Globus pallidus (tissue), 1 donor: ENCODE measurements at regions not wholly inside any gene's neighbourhood (a gene's known extent, or its start where the extent isn't known, plus 50 kb on each side); places are given as distances from the start of the nearest gene placed in this dataset.

Experiments
- DNase-seq: peaks from one replicate; pipeline ENCODE4 v3.0.0-alpha.2; 2015; ENCODE audit warnings: low spot score

GRCh38 chr6:115720900-115721299 lies 339.8 kb downstream of the FRK start:
- no peak for DNase-seq

DNA sequence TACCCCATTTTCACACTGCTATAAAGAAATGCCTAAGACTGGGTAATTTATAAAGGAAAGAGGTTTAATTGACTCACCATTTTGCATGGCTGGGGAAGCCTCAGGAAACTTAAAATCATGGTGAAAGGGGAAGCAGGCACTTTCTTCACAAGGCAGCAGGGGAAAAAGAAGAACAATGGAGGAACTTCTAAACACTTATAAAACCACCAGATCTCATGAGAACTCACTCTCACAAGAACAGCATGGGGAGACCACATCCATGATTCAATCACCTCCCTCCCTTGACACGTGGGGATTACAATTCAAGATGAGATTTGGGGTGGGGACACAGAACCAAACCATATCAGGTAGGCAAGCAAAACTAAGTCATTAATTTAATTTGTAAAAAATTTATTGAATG lies 343.2 kb downstream of the FRK start:
- DNase-seq = no peak

- DNase-seq = no peak
These were observed 343.6 kb downstream of the FRK start for GRCh38 chr6:115717062-115717461.

DNA sequence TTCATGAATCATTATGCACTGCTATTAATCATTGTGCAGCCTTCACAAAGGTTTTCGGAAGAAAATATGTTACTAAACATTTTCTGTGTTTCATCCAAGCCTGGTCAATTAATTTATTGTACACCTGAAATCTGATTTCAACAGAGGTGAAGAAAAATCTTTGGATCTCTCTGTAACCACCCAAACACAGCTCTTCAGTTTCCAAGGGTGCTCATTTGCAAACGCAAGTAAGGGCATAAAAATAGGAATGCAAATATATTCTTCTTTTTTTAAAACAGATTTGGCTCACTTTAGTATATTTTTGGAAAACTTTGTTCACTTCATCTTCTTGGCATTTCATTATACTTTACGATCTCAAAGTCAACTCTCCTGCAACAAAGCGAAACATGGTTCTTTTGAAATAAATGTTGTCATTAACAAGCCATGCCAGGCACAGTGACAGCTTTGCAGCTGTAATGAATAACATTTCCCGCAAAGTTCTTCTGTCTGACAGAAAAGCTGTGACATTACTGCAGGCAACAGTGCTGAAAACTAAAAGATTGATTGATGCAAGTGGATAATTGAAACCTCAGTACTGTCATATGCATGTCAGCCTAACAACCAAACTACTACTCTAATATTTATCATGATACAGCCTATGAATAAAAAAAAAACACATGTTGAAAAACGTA lies 348.3 kb downstream of the FRK start:
- DNase-seq = peak; percentile 7

GRCh38 chr6:115708850-115709249 lies 351.8 kb downstream of the FRK start:
- no peak for DNase-seq

DNA sequence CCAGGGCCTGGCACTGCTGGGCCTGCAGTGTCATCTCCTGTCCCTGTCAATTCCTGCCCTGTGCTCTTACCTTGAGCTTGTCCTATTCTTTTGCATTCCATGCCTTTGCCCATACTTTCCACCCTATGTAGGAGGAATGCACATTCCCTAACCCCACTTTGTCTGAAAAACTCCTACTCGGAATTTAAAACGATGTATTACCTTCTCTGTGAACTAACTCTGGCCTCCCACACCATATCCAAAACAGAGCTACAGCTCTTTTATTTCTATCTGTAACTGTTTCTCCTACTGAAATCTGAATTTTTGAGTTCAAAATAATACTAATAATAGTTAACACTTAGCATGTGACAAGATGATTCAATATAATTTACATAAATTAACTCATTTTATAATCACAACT lies 353.7 kb downstream of the FRK start:
- no peak for DNase-seq

DNA sequence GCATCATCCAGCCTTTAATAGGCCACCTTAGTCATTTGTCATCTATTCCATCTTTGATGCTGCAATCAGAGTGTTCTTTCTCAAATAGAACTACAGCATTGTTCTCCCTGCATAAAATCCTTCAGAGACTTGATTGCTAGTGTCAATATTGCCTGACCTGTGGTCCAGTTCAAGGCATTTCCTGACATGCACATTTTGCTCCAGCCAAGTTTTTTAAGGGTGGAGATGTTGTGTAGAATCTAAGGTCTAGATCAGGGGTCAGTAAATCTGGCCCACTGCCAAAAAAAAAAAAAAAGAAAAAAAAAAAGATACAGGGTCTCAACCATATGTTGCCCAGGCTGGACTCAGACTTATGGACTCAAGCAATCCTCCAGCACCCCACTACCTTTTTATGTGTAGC lies 354.4 kb downstream of the FRK start:
- DNase-seq = no peak

GRCh38 chr6:115704028-115704427 lies 356.7 kb downstream of the FRK start:
- DNase-seq = no peak

- no peak for DNase-seq
These were observed 369.3 kb downstream of the FRK start for GRCh38 chr6:115691433-115691832.

DNA sequence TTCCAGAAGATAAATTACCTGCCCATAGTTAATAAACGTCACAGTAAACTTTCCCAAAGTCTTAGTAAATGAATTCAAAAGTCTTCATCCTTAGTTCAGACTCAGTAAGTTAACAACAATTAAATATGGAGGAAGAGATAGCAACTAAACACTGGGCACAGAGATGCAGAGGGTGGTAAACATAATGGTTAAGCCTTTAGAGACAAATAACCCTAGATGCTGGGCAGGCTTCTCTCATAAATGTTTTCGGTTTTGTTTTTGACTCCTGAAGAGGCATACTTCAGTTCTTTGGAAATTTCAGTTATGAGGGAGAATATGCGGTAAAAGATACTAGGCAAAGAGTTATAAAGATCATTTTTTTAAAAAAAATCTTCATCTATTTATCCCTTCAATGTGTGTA lies 369.8 kb downstream of the FRK start:
- no peak for DNase-seq

- no peak for DNase-seq
These were observed 378.5 kb downstream of the FRK start for GRCh38 chr6:115681978-115682775.

DNA sequence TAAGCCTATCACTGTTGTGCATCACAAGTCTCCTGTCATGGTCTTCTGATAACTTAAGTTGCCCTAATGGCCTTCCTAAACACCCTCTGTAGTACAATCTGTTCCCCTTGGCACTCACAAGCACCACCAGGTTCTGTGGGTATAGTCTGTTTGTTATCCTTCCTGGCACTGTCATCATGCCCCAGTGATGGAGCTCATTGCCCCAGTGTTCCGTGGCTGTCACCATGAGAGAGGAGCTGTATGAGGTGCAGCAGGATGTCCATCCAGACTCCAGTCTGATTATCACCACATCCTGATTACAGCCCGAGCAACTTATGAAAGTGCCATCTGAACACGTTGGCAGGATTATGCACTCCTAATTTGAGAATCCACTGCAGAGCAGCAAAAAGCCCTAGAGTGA lies 380.1 kb downstream of the FRK start:
- no peak for DNase-seq

DNA sequence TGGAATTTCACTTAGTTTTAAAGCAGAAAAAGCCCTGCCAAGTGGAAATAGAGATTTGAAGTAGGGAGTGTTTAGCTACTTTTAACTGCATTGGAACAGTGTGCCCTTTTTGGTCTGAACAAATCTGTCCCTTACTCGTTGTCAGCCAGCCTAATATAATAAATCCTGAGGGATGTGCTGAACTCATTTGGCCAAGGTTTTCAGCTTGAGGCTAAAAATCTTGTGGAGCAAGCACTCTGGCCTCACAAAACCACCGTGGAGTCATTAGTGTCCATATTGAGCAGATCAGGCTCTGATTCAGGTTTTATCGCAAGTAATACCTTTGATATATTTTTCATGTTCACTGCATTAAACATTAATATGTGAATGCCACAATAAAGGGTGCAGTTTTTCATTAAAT lies 383.5 kb downstream of the FRK start:
- no peak for DNase-seq

DNA sequence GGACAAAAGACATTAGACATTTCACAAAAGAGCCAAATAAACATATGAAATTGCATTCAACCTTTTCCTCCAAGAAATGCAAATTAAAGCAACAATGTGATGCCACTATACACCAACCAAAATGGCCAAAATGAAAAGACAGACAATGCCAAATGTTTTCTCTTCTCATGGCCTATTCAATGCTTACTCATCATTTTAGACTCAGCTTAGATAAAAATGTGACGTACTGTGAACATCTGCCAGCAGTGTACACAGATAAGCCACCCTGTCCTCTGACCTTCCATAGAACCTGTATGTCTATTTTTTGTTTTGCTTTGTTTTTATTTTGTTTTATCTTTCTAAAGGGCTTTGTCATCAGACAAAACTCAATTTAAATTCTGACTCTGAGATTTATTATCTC lies 385.2 kb downstream of the FRK start:
- DNase-seq = no peak

- no peak for DNase-seq
These were observed 391.9 kb downstream of the FRK start for GRCh38 chr6:115668781-115669180.

DNA sequence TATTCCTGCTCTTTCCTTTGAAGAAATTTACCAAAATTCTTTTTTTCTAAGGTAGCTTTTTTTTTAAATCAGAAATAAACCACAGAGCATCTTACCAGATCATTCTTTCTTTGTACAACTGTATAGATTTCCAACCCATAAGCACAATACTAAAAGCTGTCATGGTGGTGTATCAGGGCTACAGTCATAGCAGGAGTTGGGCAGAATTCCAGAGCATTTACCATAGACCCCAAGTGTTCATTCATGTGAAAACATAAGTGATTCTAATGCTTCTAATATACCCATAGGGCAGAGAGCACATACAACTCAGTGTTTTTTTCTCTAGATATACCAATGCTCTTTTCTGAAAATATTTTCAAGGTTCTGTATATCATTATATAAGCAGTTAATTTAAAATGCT lies 392.5 kb downstream of the FRK start:
- DNase-seq = no peak

DNA sequence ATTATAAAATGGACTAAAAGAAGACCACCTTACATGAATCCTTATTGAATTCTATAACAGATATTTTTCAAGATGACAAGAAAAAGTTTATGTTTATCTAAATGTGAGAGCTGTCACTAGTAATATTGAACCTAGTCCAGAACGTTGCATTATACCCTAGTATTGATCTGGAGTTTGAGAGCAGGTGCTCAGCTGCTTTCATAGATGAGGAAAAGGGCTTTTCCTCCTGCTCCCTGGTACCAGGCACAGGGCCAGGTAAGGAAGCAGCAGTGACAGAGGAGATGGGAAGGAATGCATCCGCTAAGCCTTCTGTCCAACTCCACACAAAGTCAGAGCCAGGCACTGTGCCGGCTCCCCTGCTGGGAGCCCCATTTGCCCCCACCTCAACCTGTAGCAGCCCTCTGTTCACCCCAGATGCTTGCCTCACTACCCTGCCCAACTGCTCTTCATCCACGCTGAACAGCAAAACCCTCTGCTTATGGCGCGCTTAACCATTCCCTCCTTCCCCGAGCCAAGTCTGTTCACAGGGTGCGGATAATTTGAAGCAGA lies 393.1 kb downstream of the FRK start:
- no peak for DNase-seq

DNA sequence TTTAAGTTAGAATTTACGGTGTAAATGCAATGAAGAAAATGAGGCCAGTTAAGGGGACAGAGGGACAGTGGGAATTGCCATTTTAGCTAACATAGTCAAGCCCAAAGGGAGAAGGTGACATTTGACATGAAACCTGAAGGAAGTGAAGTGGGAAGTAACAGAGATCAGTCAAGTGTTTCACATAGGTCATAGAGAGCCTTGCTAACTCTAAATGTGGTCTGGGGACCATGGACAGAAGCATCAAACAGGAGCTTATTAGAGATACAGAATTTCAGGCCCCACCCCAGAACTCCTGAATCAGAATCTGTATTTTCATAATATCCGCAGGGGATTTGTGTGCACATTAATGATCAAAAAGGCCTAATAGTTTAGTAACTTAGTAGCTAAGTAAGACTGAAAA lies 393.7 kb downstream of the FRK start:
- no peak for DNase-seq

- DNase-seq = no peak
These were observed 395.4 kb downstream of the FRK start for GRCh38 chr6:115665310-115665709.

- no peak for DNase-seq
These were observed 397.0 kb downstream of the FRK start for GRCh38 chr6:115663681-115664080.

DNA sequence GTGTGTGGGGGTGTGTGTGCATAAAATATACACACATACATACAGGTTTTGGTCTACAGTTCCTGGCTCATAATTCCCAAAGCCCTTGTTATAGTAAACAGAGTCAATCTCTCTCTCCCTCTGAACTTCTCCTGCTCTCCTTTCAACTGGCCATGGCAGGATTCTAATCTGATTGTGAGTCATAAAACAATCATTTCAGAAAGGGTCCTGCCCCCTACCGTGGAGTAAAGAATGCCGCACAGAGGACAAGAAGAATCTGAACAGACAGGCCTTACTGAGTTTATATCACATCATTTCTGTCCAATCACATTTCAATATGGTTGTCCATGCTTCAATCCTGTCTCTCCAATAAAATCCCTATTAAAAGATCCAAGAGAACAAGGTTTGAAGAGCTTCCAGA lies 416.9 kb downstream of the FRK start:
- DNase-seq = no peak

- no peak for DNase-seq
These were observed 425.8 kb downstream of the FRK start for GRCh38 chr6:115634887-115635286.

DNA sequence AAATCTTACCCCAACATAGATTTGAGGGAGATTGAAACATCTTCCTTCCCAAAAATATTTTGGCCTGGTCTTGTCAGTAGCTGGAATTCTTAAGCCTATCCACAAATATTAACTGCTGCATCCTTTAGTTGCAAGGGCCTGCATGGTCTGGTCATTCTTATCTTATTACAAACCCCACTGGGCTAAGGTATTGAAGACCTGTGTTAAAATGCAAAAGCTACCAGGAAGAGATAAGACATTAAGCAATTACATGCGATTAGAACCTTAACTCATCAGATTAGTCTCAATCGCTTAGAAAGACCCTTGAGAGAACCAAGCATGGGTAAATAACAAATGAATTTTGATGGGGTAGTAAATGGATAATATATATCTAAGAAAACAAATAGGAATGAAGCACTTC lies 426.6 kb downstream of the FRK start:
- DNase-seq = no peak

DNA sequence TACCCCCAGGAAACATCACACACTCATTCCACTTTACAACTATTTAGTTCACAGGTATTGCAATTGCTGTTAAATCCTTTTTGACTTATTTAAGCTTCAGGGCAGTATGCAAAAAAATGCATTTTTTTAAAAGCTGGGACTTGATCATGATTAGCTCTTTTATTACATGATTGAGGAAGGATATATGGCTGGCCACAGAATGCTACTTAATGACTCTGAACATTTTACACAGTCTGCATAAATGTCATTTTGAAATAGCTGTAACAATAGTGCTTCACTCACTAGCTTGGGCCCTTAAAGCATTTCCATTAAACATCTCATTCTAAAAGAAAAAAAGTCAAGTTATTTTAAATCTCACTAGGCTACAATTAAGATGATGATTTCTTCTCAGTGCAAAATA lies 429.7 kb downstream of the FRK start:
- no peak for DNase-seq
